NCI-H748 (cell line): ENCODE measurements at regions not wholly inside any gene's neighbourhood (a gene's known extent, or its start where the extent isn't known, plus 50 kb on each side); places are given as distances from the start of the nearest gene placed in this dataset.
"Not testable (repeated sequence)": the region's sequence is repeated elsewhere in the genome, so short reads cannot be mapped to it uniquely, and the experiment has no call there.

Source experiments
- DNase-seq: peaks from one replicate; lab custom pipeline; 2025; ENCODE audit not compliant: unreplicated experiment; lab: John Stamatoyannopoulos, UW

- DNase-seq = peak; percentile 93
Measured at GRCh38 chr1:218494449-218494852, 149.3 kb downstream of the TGFB2 start.

- no peak for DNase-seq
Measured at GRCh38 chr1:218495931-218496330, 150.8 kb downstream of the TGFB2 start.

- no peak for DNase-seq
Measured at GRCh38 chr1:218496561-218496960, 151.4 kb downstream of the TGFB2 start.

- peak; percentile 15 for DNase-seq
Measured at GRCh38 chr1:218498056-218498938, 153.2 kb downstream of the TGFB2 start.

GRCh38 chr1:218499011-218499691 is 154.0 kb downstream of the TGFB2 start:
- no peak for DNase-seq

GRCh38 chr1:218499911-218500310 is 154.8 kb downstream of the TGFB2 start:
- DNase-seq = no peak

- DNase-seq = no peak
Measured at GRCh38 chr1:218501161-218501560, 156.0 kb downstream of the TGFB2 start.

- no peak for DNase-seq
Measured at GRCh38 chr1:218502383-218502782, 157.2 kb downstream of the TGFB2 start.

- no peak for DNase-seq
Measured at GRCh38 chr1:218503102-218503501, 158.0 kb downstream of the TGFB2 start.

GRCh38 chr1:218507355-218508002 is 162.3 kb downstream of the TGFB2 start:
- DNase-seq = peak; percentile 7

GRCh38 chr1:218510153-218510772 is 165.1 kb downstream of the TGFB2 start:
- DNase-seq = no peak

GRCh38 chr1:218513328-218513727 is 168.2 kb downstream of the TGFB2 start:
- no peak for DNase-seq

GRCh38 chr1:218514689-218515088 is 169.6 kb downstream of the TGFB2 start:
- no peak for DNase-seq

GRCh38 chr1:218516526-218516925 is 171.4 kb downstream of the TGFB2 start:
- no peak for DNase-seq

- DNase-seq = no peak
Measured at GRCh38 chr1:218517459-218517858, 172.3 kb downstream of the TGFB2 start.

GRCh38 chr1:218518216-218518740 is 173.1 kb downstream of the TGFB2 start:
- DNase-seq = no peak

- DNase-seq = not testable (repeated sequence)
Measured at GRCh38 chr1:218520646-218521045, 175.5 kb downstream of the TGFB2 start.

- peak; percentile 61 for DNase-seq
Measured at GRCh38 chr1:218521414-218522169, 176.5 kb downstream of the TGFB2 start.

- DNase-seq = no peak
Measured at GRCh38 chr1:218524526-218524925, 179.4 kb downstream of the TGFB2 start.

GRCh38 chr1:218525031-218525430 is 179.9 kb downstream of the TGFB2 start:
- DNase-seq = no peak
